B cell (primary cell): ENCODE measurements at regions not wholly inside any gene's neighbourhood (a gene's known extent, or its start where the extent isn't known, plus 50 kb on each side); places are given as distances from the start of the nearest gene placed in this dataset.

Experiments used
- ATAC-seq: fragments of 200-7000 bp; cut with Tn5 transposase; one replicate; pipeline ENCODE4 v1.10.0; 2021; ENCODE audit warnings: low read depth, mild to moderate bottlenecking, moderate number of reproducible peaks, moderate library complexity
- CTCF ChIA-PET: fragments of 350-600 bp; sonication (Branson Sonifier 250); formaldehyde crosslinking; loops from one replicate; lab custom pipeline; 2021; ENCODE audit warnings: antibody characterized with exemption, inconsistent platforms; lab: Charles Lee
- POLR2A ChIA-PET: fragments of 350-600 bp; sonication (Branson Sonifier 250); formaldehyde crosslinking; loops from one replicate; lab custom pipeline; 2021; ENCODE audit warnings: antibody characterized with exemption; lab: Charles Lee
- DNase-seq: peaks from one replicate; pipeline ENCODE4 v3.0.0; 2013
- H2AFZ ChIP-seq: 2 replicates; pipeline ENCODE4 v1.6.1; 2012; ENCODE audit warnings: mild to moderate bottlenecking, low read depth, low read length; ENCODE audit not compliant: insufficient read depth, poor library complexity, severe bottlenecking
- H3K27ac ChIP-seq, 2 donors: 1 replicate in 1 of 2; 2 replicates in 1 of 2; pipeline ENCODE4 v1.5.1; 2012 to 2013; ENCODE audit warnings: low read length in 2 of 2, mild to moderate bottlenecking in 2 of 2, moderate library complexity in 1 of 2
- H3K27me3 ChIP-seq, 4 experiments: fragments of 200-600 bp in 1 of 4; sonication (generic) in 1 of 4; replicated peaks in 1 of 4; 1 replicate in 2 of 4; 2 replicates in 2 of 4; pipeline versions ENCODE4 v1.6.1 to v1.7.0; 2013 to 2016; ENCODE audit warnings: low read length in 3 of 4, mild to moderate bottlenecking in 2 of 4, mixed read lengths in 1 of 4, moderate library complexity in 1 of 4; ENCODE audit not compliant: insufficient read depth in 4 of 4, control insufficient read depth in 3 of 4; ENCODE audit errors: control extremely low read depth in 1 of 4
- H3K36me3 ChIP-seq, 2 experiments: replicated peaks in 1 of 2; 1 replicate in 1 of 2; 2 replicates in 1 of 2; pipeline versions ENCODE4 v1.6.1 to v1.7.1; 2013; ENCODE audit warnings: low read length in 1 of 2; ENCODE audit not compliant: insufficient read depth in 2 of 2, control insufficient read depth in 1 of 2; ENCODE audit errors: control extremely low read depth in 1 of 2, extremely low read depth in 1 of 2
- H3K4me1 ChIP-seq, 2 donors: fragments of 200-600 bp in 1 of 2; sonication (generic) in 1 of 2; 1 replicate in 1 of 2; 2 replicates in 1 of 2; pipeline versions ENCODE4 v1.5.1 to v1.6.1; 2013 to 2017; ENCODE audit warnings: low read length in 2 of 2; ENCODE audit not compliant: control insufficient read depth in 2 of 2, insufficient read depth in 2 of 2
- H3K4me2 ChIP-seq: replicated peaks from 2 replicates; pipeline ENCODE3; 2012; ENCODE audit warnings: mild to moderate bottlenecking, low read depth, low read length; ENCODE audit not compliant: poor library complexity, severe bottlenecking
- H3K4me3 ChIP-seq, 5 experiments: fragments of 200-600 bp in 1 of 5; sonication (generic) in 1 of 5; 1 replicate in 3 of 5; 2 replicates in 2 of 5; pipeline versions ENCODE4 v1.5.1 to v1.7.0; 2011 to 2016; ENCODE audit warnings: low read length in 4 of 5, mild to moderate bottlenecking in 4 of 5, low read depth in 2 of 5, control low read depth in 1 of 5, moderate library complexity in 1 of 5; ENCODE audit not compliant: insufficient read depth in 1 of 5; ENCODE audit errors: control extremely low read depth in 1 of 5, extremely low read depth in 1 of 5
- H3K79me2 ChIP-seq: fragments of 200-600 bp; sonication (generic); one replicate; pipeline ENCODE4 v1.6.0; 2016; ENCODE audit warnings: low read length; ENCODE audit not compliant: control insufficient read depth, insufficient read depth
- H3K9ac ChIP-seq: fragments of 200-600 bp; sonication (generic); 2 replicates; pipeline ENCODE4 v1.6.1; 2017; ENCODE audit warnings: mild to moderate bottlenecking, low read length, moderate library complexity
- H3K9me3 ChIP-seq, 3 donors: one replicate each; pipeline versions ENCODE4 v1.6.1 to v1.7.1; 2013; ENCODE audit warnings: low read length in 2 of 3; ENCODE audit not compliant: control insufficient read depth in 2 of 3, insufficient read depth in 1 of 3; ENCODE audit errors: control extremely low read depth in 1 of 3
- H4K20me1 ChIP-seq: 2 replicates; pipeline ENCODE4 v1.6.0; 2012; ENCODE audit warnings: mild to moderate bottlenecking, low read length; ENCODE audit not compliant: insufficient read depth, control insufficient read depth, poor library complexity, severe bottlenecking
- H3K27ac Mint-ChIP-seq: one replicate; pipeline ENCODE4 v1.8.0; 2021; ENCODE audit warnings: mixed read lengths
- H3K27me3 Mint-ChIP-seq: one replicate; pipeline ENCODE4 v1.8.0; 2021; ENCODE audit warnings: mixed read lengths
- H3K4me1 Mint-ChIP-seq: one replicate; pipeline ENCODE4 v1.8.0; 2021; ENCODE audit warnings: mixed read lengths
- H3K4me3 Mint-ChIP-seq: one replicate; pipeline ENCODE4 v1.8.0; 2021; ENCODE audit warnings: mixed read lengths
- H3K9me3 Mint-ChIP-seq: one replicate; pipeline ENCODE4 v1.8.0; 2022; ENCODE audit warnings: mixed read lengths; ENCODE audit not compliant: insufficient read depth
- CTCF ChIP-seq: fragments of 200-600 bp; IDR thresholded peaks from one replicate; pipeline ENCODE4 v1.8.0; 2022; ENCODE audit warnings: antibody characterized with exemption, mild to moderate bottlenecking
- EZH2 ChIP-seq: IDR thresholded peaks from 2 replicates; pipeline ENCODE4 v1.6.1; 2012; ENCODE audit warnings: borderline replicate concordance, low read depth, mild to moderate bottlenecking, moderate library complexity, low read length; ENCODE audit not compliant: insufficient read depth, poor library complexity, severe bottlenecking
- WGBS: methylation state at CpG from one replicate; pipeline ENCODE4 v1.1.5; 2013; ENCODE audit warnings: missing lambda C conversion rate; ENCODE audit not compliant: insufficient coverage; 5-methylcytosine and 5-hydroxymethylcytosine counted together
- intact Hi-C: fragments of 100-400 bp; cut with micrococcal nuclease; formaldehyde crosslinking; loops from one replicate; pipeline ENCODE4 v1.10.0; 2022

- Histone ChIP-seq H3K9me3 (peaks cover 0 to 6% (median 0%) of the 10 kb centered on the region in 3 donors), H3K4me1 (no peaks in the 10 kb centered on the region), H3K27ac (no peak overlapping the region), H3K4me2 (no peak overlapping the region), H3K36me3 (no peaks in the 10 kb centered on the region), H3K4me3 (no peak overlapping the region), H4K20me1 (no peaks in the 10 kb centered on the region), H3K27me3 (no peaks in the 10 kb centered on the region), H3K79me2 (no peaks in the 10 kb centered on the region), H2AFZ (no peak overlapping the region), H3K9ac (no peak overlapping the region)
- ChIA-PET POLR2A (no interaction called here), CTCF (no interaction called here)
- Mint-ChIP-seq H3K27ac (no peak overlapping the region), H3K9me3 (no peaks in the 10 kb centered on the region), H3K27me3 (no peaks in the 10 kb centered on the region), H3K4me3 (no peak overlapping the region), H3K4me1 (no peaks in the 10 kb centered on the region)
- TF ChIP-seq CTCF (no peak), EZH2 (no peak)
- intact Hi-C loops, result no loop called here
- 95% methylated on average over 4 of the region's 6 CpGs for WGBS
- ATAC-seq, result no peak
- DNase-seq, result no peak
Observed at GRCh38 chr4:180789929-180790328, 1453.3 kb upstream of the TENM3 start.

DNA sequence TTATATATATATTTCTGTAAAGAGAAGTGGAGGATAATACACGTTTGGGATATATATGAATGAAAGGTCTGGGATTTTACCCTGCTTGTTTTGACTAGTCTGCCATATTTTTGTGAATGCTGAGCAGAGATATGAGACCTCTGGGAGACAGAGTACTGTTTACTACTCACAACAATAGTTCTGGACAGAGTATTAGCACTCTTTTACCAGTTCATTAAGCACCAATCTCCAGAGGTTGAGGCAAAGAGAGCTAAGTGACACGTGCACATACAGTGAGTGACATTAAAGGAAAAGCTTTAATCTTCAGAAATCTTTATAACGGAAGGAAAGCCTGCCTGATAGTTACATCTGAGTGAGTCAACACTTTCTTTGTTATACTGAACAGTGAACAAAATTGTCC lies 1452.7 kb upstream of the TENM3 start:
- H4K20me1 ChIP-seq, result no peaks in the 10 kb centered on the region
- POLR2A ChIA-PET, result no interaction called here
- Mint-ChIP-seq H3K4me1 (no peaks in the 10 kb centered on the region), H3K4me3 (no peak overlapping the region), H3K9me3 (no peaks in the 10 kb centered on the region), H3K27ac (no peak overlapping the region), H3K27me3 (no peaks in the 10 kb centered on the region)
- WGBS, result no CpG with 5 or more reads among the region's 3 CpGs
- H3K4me2 ChIP-seq, result no peak overlapping the region
- no peaks in the 10 kb centered on the region for H3K36me3 ChIP-seq
- H3K9ac ChIP-seq, result no peak overlapping the region
- intact Hi-C loops, result no loop called here
- H3K4me1 ChIP-seq, result no peaks in the 10 kb centered on the region
- H3K27ac ChIP-seq, result no peak overlapping the region
- H2AFZ ChIP-seq, result no peak overlapping the region
- peaks cover 0 to 4% (median 0%) of the 10 kb centered on the region in 3 donors for H3K9me3 ChIP-seq
- CTCF ChIA-PET, result no interaction called here
- no peak overlapping the region for H3K4me3 ChIP-seq
- no peaks in the 10 kb centered on the region for H3K27me3 ChIP-seq
- H3K79me2 ChIP-seq, result no peaks in the 10 kb centered on the region
- TF ChIP-seq EZH2 (no peak), CTCF (no peak)
- DNase-seq, result no peak
- no peak for ATAC-seq
